ENCODE measurements at regions not wholly inside any gene's neighbourhood (a gene's known extent, or its start where the extent isn't known, plus 50 kb on each side); places are given as distances from the start of the nearest gene placed in this dataset.

- Histone ChIP-seq H3K27me3 (ENCODE audit: insufficient read depth, low read length) (no peaks in the 10 kb centered on the region), H3K79me2 (ENCODE audit: insufficient read depth, low read length) (no peaks in the 10 kb centered on the region), H3K9me3 (ENCODE audit: insufficient read depth, low read depth, low read length) (no peaks in the 10 kb centered on the region), H3K27ac (ENCODE audit: low read depth, low read length) (no peak overlapping the region), H2AFZ (ENCODE audit: low read depth, low read length) (no peak overlapping the region), H3K4me1 (ENCODE audit: insufficient read depth, low read length) (no peaks in the 10 kb centered on the region), H4K20me1 (ENCODE audit: insufficient read depth, low read length) (no peaks in the 10 kb centered on the region), H3K4me2 (ENCODE audit: low read length) (no peak overlapping the region), H3K4me3 (ENCODE audit: insufficient read depth, low read depth, low read length) (no peak overlapping the region), H3K9ac (ENCODE audit: low read length) (no peak overlapping the region), H3K36me3 (ENCODE audit: insufficient read depth, low read length) (no peaks in the 10 kb centered on the region)
- no peaks in the 10 kb centered on the region for H3K9me3 Mint-ChIP-seq (ENCODE audit: unreplicated experiment)
- DNase-seq (ENCODE audit: low read depth) (no peak), FAIRE-seq (no peak)
- H3K27me3 Mint-ChIP-seq (ENCODE audit: low read depth, unreplicated experiment), result no peaks in the 10 kb centered on the region
- TF ChIP-seq EZH2 (IDR thresholded peaks at IDR 0.05; ENCODE audit: insufficient read depth, low read length) (no peak), CTCF (IDR thresholded peaks at IDR 0.05; ENCODE audit: insufficient read depth, low read depth, low read length) (no peak)
- H3K4me3 Mint-ChIP-seq (ENCODE audit: unreplicated experiment), result no peak overlapping the region
- H3K4me1 Mint-ChIP-seq (ENCODE audit: low read depth, unreplicated experiment), result no peaks in the 10 kb centered on the region
- no peaks in the 10 kb centered on the region for H3K36me3 Mint-ChIP-seq (ENCODE audit: low read depth, unreplicated experiment)
- H3K27ac Mint-ChIP-seq (ENCODE audit: unreplicated experiment), result no peak overlapping the region
These were observed 110.2 kb upstream of the FGF10 start for GRCh38 chr5:44499381-44499780.

- Mint-ChIP-seq H3K27ac (ENCODE audit: unreplicated experiment) (no peak overlapping the region), H3K9me3 (ENCODE audit: unreplicated experiment) (no peaks in the 10 kb centered on the region), H3K4me1 (ENCODE audit: low read depth, unreplicated experiment) (no peaks in the 10 kb centered on the region), H3K4me3 (ENCODE audit: unreplicated experiment) (no peak overlapping the region), H3K36me3 (ENCODE audit: low read depth, unreplicated experiment) (no peaks in the 10 kb centered on the region), H3K27me3 (ENCODE audit: low read depth, unreplicated experiment) (no peaks in the 10 kb centered on the region)
- H3K79me2 ChIP-seq (ENCODE audit: insufficient read depth, low read length), result no peaks in the 10 kb centered on the region
- H3K4me3 ChIP-seq (ENCODE audit: insufficient read depth, low read depth, low read length), result no peak overlapping the region
- no peak overlapping the region for H2AFZ ChIP-seq (ENCODE audit: low read depth, low read length)
- H3K9me3 ChIP-seq (ENCODE audit: insufficient read depth, low read depth, low read length), result peaks cover 2% of the 10 kb centered on the region
- no peak overlapping the region for H3K4me2 ChIP-seq (ENCODE audit: low read length)
- H3K36me3 ChIP-seq (ENCODE audit: insufficient read depth, low read length), result no peaks in the 10 kb centered on the region
- no peaks in the 10 kb centered on the region for H3K4me1 ChIP-seq (ENCODE audit: insufficient read depth, low read length)
- H3K27me3 ChIP-seq (ENCODE audit: insufficient read depth, low read length), result no peaks in the 10 kb centered on the region
- FAIRE-seq, result no peak
- no peaks in the 10 kb centered on the region for H4K20me1 ChIP-seq (ENCODE audit: insufficient read depth, low read length)
- H3K9ac ChIP-seq (ENCODE audit: low read length), result no peak overlapping the region
- H3K27ac ChIP-seq (ENCODE audit: low read depth, low read length), result no peak overlapping the region
- DNase-seq (ENCODE audit: low read depth), result no peak
- TF ChIP-seq CTCF (IDR thresholded peaks at IDR 0.05; ENCODE audit: insufficient read depth, low read depth, low read length) (no peak), EZH2 (IDR thresholded peaks at IDR 0.05; ENCODE audit: insufficient read depth, low read length) (no peak)
These were observed 108.4 kb upstream of the FGF10 start for GRCh38 chr5:44497606-44498005.

GRCh38 chr5:44495280-44495679 lies 106.1 kb upstream of the FGF10 start:
- H3K4me2 ChIP-seq (ENCODE audit: low read length), result no peak overlapping the region
- H2AFZ ChIP-seq (ENCODE audit: low read depth, low read length), result no peak overlapping the region
- H3K9ac ChIP-seq (ENCODE audit: low read length), result no peak overlapping the region
- no peak for DNase-seq (ENCODE audit: low read depth)
- H3K27me3 ChIP-seq (ENCODE audit: insufficient read depth, low read length), result no peaks in the 10 kb centered on the region
- H3K36me3 ChIP-seq (ENCODE audit: insufficient read depth, low read length), result no peaks in the 10 kb centered on the region
- TF ChIP-seq EZH2 (IDR thresholded peaks at IDR 0.05; ENCODE audit: insufficient read depth, low read length), result no peak
- no peak for TF ChIP-seq CTCF (IDR thresholded peaks at IDR 0.05; ENCODE audit: insufficient read depth, low read depth, low read length)
- no peaks in the 10 kb centered on the region for H3K36me3 Mint-ChIP-seq (ENCODE audit: low read depth, unreplicated experiment)
- H3K9me3 Mint-ChIP-seq (ENCODE audit: unreplicated experiment), result no peaks in the 10 kb centered on the region
- H3K27ac Mint-ChIP-seq (ENCODE audit: unreplicated experiment), result no peak overlapping the region
- H3K9me3 ChIP-seq (ENCODE audit: insufficient read depth, low read depth, low read length), result peaks cover 2% of the 10 kb centered on the region
- no peaks in the 10 kb centered on the region for H4K20me1 ChIP-seq (ENCODE audit: insufficient read depth, low read length)
- H3K4me1 Mint-ChIP-seq (ENCODE audit: low read depth, unreplicated experiment), result no peaks in the 10 kb centered on the region
- H3K4me3 Mint-ChIP-seq (ENCODE audit: unreplicated experiment), result no peak overlapping the region
- FAIRE-seq, result no peak
- no peak overlapping the region for H3K27ac ChIP-seq (ENCODE audit: low read depth, low read length)
- no peaks in the 10 kb centered on the region for H3K4me1 ChIP-seq (ENCODE audit: insufficient read depth, low read length)
- H3K79me2 ChIP-seq (ENCODE audit: insufficient read depth, low read length), result no peaks in the 10 kb centered on the region
- H3K4me3 ChIP-seq (ENCODE audit: insufficient read depth, low read depth, low read length), result no peak overlapping the region
- H3K27me3 Mint-ChIP-seq (ENCODE audit: low read depth, unreplicated experiment), result no peaks in the 10 kb centered on the region

Data from astrocyte (in vitro differentiated cells and primary cell).